H1 (cell line): ENCODE measurements at regions not wholly inside any gene's neighbourhood (a gene's known extent, or its start where the extent isn't known, plus 50 kb on each side); places are given as distances from the start of the nearest gene placed in this dataset.

Experiments
- CTCF ChIA-PET: fragments of 300-600 bp; sonication (Branson Sonifier 250); formaldehyde crosslinking; loops from one replicate; lab custom pipeline; 2021; ENCODE audit not compliant: partially characterized antibody; lab: Charles Lee
- POLR2A ChIA-PET: fragments of 300-600 bp; sonication (Branson Sonifier 250); formaldehyde crosslinking; loops from one replicate; lab custom pipeline; 2021; ENCODE audit warnings: inconsistent platforms; ENCODE audit not compliant: partially characterized antibody; lab: Charles Lee
- DNase-seq, 2 experiments: peaks; one replicate each; pipeline versions ENCODE4 v3.0.0 to v3.0.0-alpha.2; 2010 to 2022; ENCODE audit warnings: low spot score in 2 of 2, low read depth in 1 of 2, mixed read lengths in 1 of 2
- FAIRE-seq: peaks from 2 replicates; lab custom pipeline; 2011; peaks lifted over from hg19 to GRCh38; lab: Jason Lieb, UNC
- H2AFZ ChIP-seq: 2 replicates; pipeline ENCODE4 v1.8.1; 2012; ENCODE audit warnings: low read length, inconsistent platforms
- H2AK5ac ChIP-seq: 2 replicates; pipeline ENCODE4 v1.6.1; 2013; ENCODE audit warnings: low read depth, low read length
- H2BK120ac ChIP-seq: replicated peaks from 2 replicates; pipeline ENCODE3; 2013; ENCODE audit warnings: low read depth, low read length, inconsistent platforms
- H2BK12ac ChIP-seq: 2 replicates; pipeline ENCODE4 v1.6.1; 2013; ENCODE audit warnings: low read depth, low read length
- H2BK15ac ChIP-seq: 2 replicates; pipeline ENCODE4 v1.6.1; 2013; ENCODE audit warnings: low read length
- H2BK20ac ChIP-seq: 2 replicates; pipeline ENCODE4 v1.6.1; 2013; ENCODE audit warnings: low read length
- H2BK5ac ChIP-seq: 2 replicates; pipeline ENCODE4 v1.6.1; 2013; ENCODE audit warnings: low read depth, low read length
- H3K14ac ChIP-seq: 2 replicates; pipeline ENCODE4 v1.6.1; 2013; ENCODE audit warnings: inconsistent platforms; ENCODE audit not compliant: insufficient read length
- H3K18ac ChIP-seq: 2 replicates; pipeline ENCODE4 v1.6.1; 2013; ENCODE audit warnings: low read length; ENCODE audit errors: extremely low read depth
- H3K23ac ChIP-seq: 2 replicates; pipeline ENCODE4 v1.6.1; 2013; ENCODE audit warnings: inconsistent platforms; ENCODE audit not compliant: insufficient read length
- H3K23me2 ChIP-seq: 2 replicates; pipeline ENCODE4 v1.6.1; 2013; ENCODE audit warnings: low read depth, low read length
- H3K27ac ChIP-seq: 2 replicates; pipeline ENCODE4 v1.6.1; 2011; ENCODE audit warnings: low read depth, low read length, inconsistent platforms
- H3K27me3 ChIP-seq, 4 experiments: replicated peaks in 1 of 4; 1 replicate in 1 of 4; 2 replicates in 3 of 4; pipeline versions ENCODE4 v1.6.1 to v1.8.1; 2011 to 2013; ENCODE audit warnings: low read length in 3 of 4, mild to moderate bottlenecking in 3 of 4, inconsistent platforms in 2 of 4, mixed read lengths in 2 of 4, moderate library complexity in 1 of 4; ENCODE audit not compliant: control insufficient read depth in 3 of 4, insufficient read depth in 3 of 4; ENCODE audit errors: extremely low read depth in 1 of 4
- H3K36me3 ChIP-seq, 4 experiments: 2 replicates each; pipeline versions ENCODE4 v1.6.1 to v1.8.1; 2011 to 2013; ENCODE audit warnings: mild to moderate bottlenecking in 4 of 4, low read length in 3 of 4, moderate library complexity in 2 of 4, control low read depth in 1 of 4, inconsistent platforms in 1 of 4; ENCODE audit not compliant: insufficient read depth in 4 of 4, control insufficient read depth in 2 of 4
- H3K4ac ChIP-seq: replicated peaks from 2 replicates; pipeline ENCODE3; 2013; ENCODE audit warnings: low read length, low read depth, mixed read lengths, inconsistent platforms; ENCODE audit not compliant: insufficient read length
- H3K4me1 ChIP-seq, 4 experiments: replicated peaks in 1 of 4; 1 replicate in 1 of 4; 2 replicates in 3 of 4; pipeline versions ENCODE4 v1.6.1 to v1.8.1; 2011 to 2013; ENCODE audit warnings: low read length in 3 of 4, inconsistent platforms in 2 of 4, mixed read lengths in 1 of 4; ENCODE audit not compliant: insufficient read depth in 4 of 4, control insufficient read depth in 3 of 4
- H3K4me2 ChIP-seq, 2 experiments: 2 replicates each; pipeline versions ENCODE4 v1.6.1 to v1.8.1; 2011 to 2013; ENCODE audit warnings: low read depth in 2 of 2, low read length in 2 of 2, control low read depth in 1 of 2, inconsistent platforms in 1 of 2, mild to moderate bottlenecking in 1 of 2; ENCODE audit not compliant: insufficient read depth in 1 of 2
- H3K4me3 ChIP-seq, 4 experiments: fragments of 200-600, 300-600 bp in 1 of 4; sonication (generic), shearing (Covaris generic), sonication (Bioruptor Twin) in 1 of 4; 2 replicates each; pipeline versions ENCODE4 v1.5.1 to v1.8.1; 2011 to 2016; ENCODE audit warnings: low read length in 4 of 4, low read depth in 3 of 4, control low read depth in 2 of 4, inconsistent platforms in 2 of 4, mild to moderate bottlenecking in 2 of 4, mixed read lengths in 1 of 4, moderate library complexity in 1 of 4; ENCODE audit not compliant: insufficient read depth in 2 of 4; ENCODE audit errors: extremely low read depth in 1 of 4
- H3K56ac ChIP-seq: replicated peaks from 2 replicates; pipeline ENCODE3; 2013; ENCODE audit warnings: low read depth, mild to moderate bottlenecking, mixed read lengths, low read length, inconsistent platforms; ENCODE audit not compliant: insufficient read length
- H3K79me1 ChIP-seq: 2 replicates; pipeline ENCODE4 v1.6.1; 2013; ENCODE audit warnings: low read depth, low read length, control low read depth
- H3K79me2 ChIP-seq, 2 experiments: 2 replicates each; pipeline versions ENCODE4 v1.6.1 to v1.8.1; 2012 to 2013; ENCODE audit warnings: low read length in 2 of 2, mild to moderate bottlenecking in 2 of 2, inconsistent platforms in 1 of 2; ENCODE audit not compliant: insufficient read depth in 2 of 2, control insufficient read depth in 1 of 2
- H3K9ac ChIP-seq, 4 experiments: replicated peaks in 1 of 4; 1 replicate in 1 of 4; 2 replicates in 3 of 4; pipeline versions ENCODE4 v1.6.1 to v1.8.1; 2011 to 2013; ENCODE audit warnings: low read depth in 3 of 4, low read length in 3 of 4, control low read depth in 2 of 4, mild to moderate bottlenecking in 2 of 4, moderate library complexity in 2 of 4, inconsistent platforms in 1 of 4; ENCODE audit errors: extremely low read depth in 1 of 4
- H3K9me3 ChIP-seq, 2 experiments: 2 replicates each; pipeline versions ENCODE4 v1.6.1 to v1.8.1; 2012 to 2013; ENCODE audit warnings: mild to moderate bottlenecking in 2 of 2, moderate library complexity in 2 of 2, control low read depth in 1 of 2, inconsistent platforms in 1 of 2, low read depth in 1 of 2, low read length in 1 of 2, mixed read lengths in 1 of 2; ENCODE audit not compliant: insufficient read depth in 2 of 2
- H4K20me1 ChIP-seq, 2 experiments: replicated peaks in 1 of 2; 2 replicates each; pipeline versions ENCODE3 to v1.8.1; 2011 to 2013; ENCODE audit warnings: inconsistent platforms in 2 of 2, low read length in 2 of 2, mild to moderate bottlenecking in 1 of 2; ENCODE audit not compliant: insufficient read depth in 2 of 2, control insufficient read depth in 1 of 2
- H4K5ac ChIP-seq: 2 replicates; pipeline ENCODE4 v1.6.1; 2013; ENCODE audit warnings: low read length, low read depth, mixed read lengths, inconsistent platforms; ENCODE audit not compliant: insufficient read length
- H4K8ac ChIP-seq: 2 replicates; pipeline ENCODE4 v1.8.0; 2013; ENCODE audit warnings: mild to moderate bottlenecking, moderate library complexity, low read length, inconsistent platforms; ENCODE audit not compliant: insufficient read depth; ENCODE audit errors: extremely low read depth
- H4K91ac ChIP-seq: replicated peaks from 2 replicates; pipeline ENCODE3; 2013; ENCODE audit warnings: low read length, mixed read lengths, inconsistent platforms; ENCODE audit not compliant: insufficient read length
- HDAC6 ChIP-seq: IDR thresholded peaks from one replicate; pipeline ENCODE4 v1.7.1; 2012; ENCODE audit warnings: low read depth, mild to moderate bottlenecking, inconsistent platforms, low read length, moderate library complexity

DNA sequence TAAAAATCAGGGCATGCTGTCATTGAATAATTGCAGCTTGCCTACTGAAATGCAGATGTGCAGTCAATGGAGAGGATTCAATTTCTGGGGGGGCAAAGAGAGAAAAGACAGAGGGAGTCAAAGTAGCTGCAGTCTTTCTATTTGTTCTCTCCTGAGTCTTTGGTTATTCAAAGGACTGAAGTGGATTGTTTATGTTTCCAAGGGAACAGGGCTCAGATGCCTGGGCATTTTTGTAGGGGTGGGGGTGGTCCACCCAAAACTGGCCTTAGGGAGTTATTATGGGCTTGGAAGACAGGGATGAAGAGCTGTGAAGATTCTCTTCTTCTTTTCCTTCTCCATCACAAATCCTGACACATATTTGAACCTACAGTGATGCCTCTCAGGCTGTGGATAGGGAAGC lies 408.8 kb upstream of the DAB1 start:
- H4K8ac ChIP-seq, result no peak overlapping the region
- ChIA-PET POLR2A (no interaction called here), CTCF (interaction anchor here (0.8 to 1.1 kb wide), 2 partner anchors 214 to 322 kb away, joined by 3 read pairs; no protein-coding TSS in a partner anchor)
- H2BK15ac ChIP-seq, result no peak overlapping the region
- no peak overlapping the region for H3K14ac ChIP-seq
- no peak overlapping the region; the same call in 1 of the 2 replicates for H2BK12ac ChIP-seq
- FAIRE-seq (peak; percentile 65), DNase-seq (peak; percentile 3 to 43)
- no peak overlapping the region for H2BK20ac ChIP-seq
- H3K9ac ChIP-seq, result no peak overlapping the region
- no peaks in the 10 kb centered on the region for H3K36me3 ChIP-seq
- H2AFZ ChIP-seq, result no peak overlapping the region
- no peaks in the 10 kb centered on the region for H3K79me2 ChIP-seq
- no peak overlapping the region for H3K4ac ChIP-seq
- no peaks in the 10 kb centered on the region for H3K27me3 ChIP-seq
- H3K9me3 ChIP-seq, result no peaks in the 10 kb centered on the region
- no peak overlapping the region for H4K5ac ChIP-seq
- peaks cover 0 to 9% (median 5%) of the 10 kb centered on the region in 4 experiments; a peak in 4 of 7 replicates for H3K4me1 ChIP-seq
- no peak overlapping the region for H4K91ac ChIP-seq
- no peak overlapping the region for H3K23ac ChIP-seq
- peak overlapping the region; percentile 42; the same call in 1 of the 2 replicates for H3K27ac ChIP-seq
- H3K4me2 ChIP-seq, result peak overlapping the region; percentile 47 to 75
- H3K18ac ChIP-seq, result no peak overlapping the region
- H4K20me1 ChIP-seq, result no peaks in the 10 kb centered on the region
- H2BK120ac ChIP-seq, result no peak overlapping the region
- H3K56ac ChIP-seq, result no peak overlapping the region
- 0 out of 8 replicates have a peak overlapping the region, but pooled peaks of 1 of the 4 experiments have one; percentile 4 for H3K4me3 ChIP-seq
- H2AK5ac ChIP-seq, result no peak overlapping the region
- no peaks in the 10 kb centered on the region for H3K23me2 ChIP-seq
- no peaks in the 10 kb centered on the region for H3K79me1 ChIP-seq
- H2BK5ac ChIP-seq, result no peak overlapping the region
- no peak for TF ChIP-seq HDAC6
